Progenitor cell of endocrine pancreas (in vitro differentiated cells): ENCODE measurements at regions not wholly inside any gene's neighbourhood (a gene's known extent, or its start where the extent isn't known, plus 50 kb on each side); places are given as distances from the start of the nearest gene placed in this dataset.

Source experiments
- DNase-seq: peaks from one replicate; pipeline ENCODE4 v3.0.0; 2021; ENCODE audit warnings: low spot score; ENCODE audit not compliant: unreplicated experiment
- H3K27ac Mint-ChIP-seq: 2 replicates; pipeline ENCODE4 v1.8.0; 2021; ENCODE audit warnings: mild to moderate bottlenecking, moderate library complexity, mixed read lengths
- H3K27me3 Mint-ChIP-seq: 2 replicates; pipeline ENCODE4 v1.8.0; 2021; ENCODE audit warnings: mixed read lengths
- H3K36me3 Mint-ChIP-seq: 2 replicates; pipeline ENCODE4 v1.8.0; 2022; ENCODE audit warnings: mixed read lengths; ENCODE audit not compliant: insufficient read depth
- H3K4me1 Mint-ChIP-seq: 2 replicates; pipeline ENCODE4 v1.8.0; 2021; ENCODE audit warnings: low read depth, mixed read lengths
- H3K4me3 Mint-ChIP-seq: 2 replicates; pipeline ENCODE4 v1.8.0; 2021; ENCODE audit warnings: low read depth, mild to moderate bottlenecking, moderate library complexity, mixed read lengths
- H3K9me3 Mint-ChIP-seq: 2 replicates; pipeline ENCODE4 v1.8.0; 2021; ENCODE audit warnings: low read depth, mixed read lengths
- CTCF ChIP-seq: fragments of 200-600 bp; sonication (generic); IDR thresholded peaks from one replicate; pipeline ENCODE4 v1.5.0; 2021; ENCODE audit warnings: antibody characterized with exemption, mild to moderate bottlenecking; ENCODE audit not compliant: unreplicated experiment

- Mint-ChIP-seq H3K27ac (no peak overlapping the region), H3K4me3 (no peak overlapping the region), H3K9me3 (peaks cover 19% of the 10 kb centered on the region), H3K27me3 (no peaks in the 10 kb centered on the region), H3K4me1 (no peaks in the 10 kb centered on the region), H3K36me3 (peaks cover 2% of the 10 kb centered on the region)
- DNase-seq, result no peak
- no peak for TF ChIP-seq CTCF
Measured at GRCh38 chr5:118208031-118208453, 780.3 kb downstream of the DTWD2 start.

- no peak overlapping the region for H3K4me3 Mint-ChIP-seq
- H3K4me1 Mint-ChIP-seq, result peaks cover 5% of the 10 kb centered on the region
- no peak for DNase-seq
- H3K9me3 Mint-ChIP-seq, result no peaks in the 10 kb centered on the region
- H3K27me3 Mint-ChIP-seq, result no peaks in the 10 kb centered on the region
- no peaks in the 10 kb centered on the region for H3K36me3 Mint-ChIP-seq
- no peak overlapping the region for H3K27ac Mint-ChIP-seq
- no peak for TF ChIP-seq CTCF
Measured at GRCh38 chr5:118199801-118200200, 788.5 kb downstream of the DTWD2 start.

- no peak for DNase-seq
- TF ChIP-seq CTCF, result no peak
Measured at GRCh38 chr5:118196229-118196628, 792.1 kb downstream of the DTWD2 start.

GRCh38 chr5:118195211-118195610, 793.1 kb downstream of the DTWD2 start:
- Mint-ChIP-seq H3K4me1 (peaks cover 9% of the 10 kb centered on the region), H3K9me3 (no peaks in the 10 kb centered on the region), H3K36me3 (no peaks in the 10 kb centered on the region), H3K27ac (no peak overlapping the region), H3K27me3 (no peaks in the 10 kb centered on the region), H3K4me3 (no peak overlapping the region)
- no peak for TF ChIP-seq CTCF
- DNase-seq, result no peak

More at GRCh38 chr5:118196229-118196628, 792.1 kb downstream of the DTWD2 start:
- H3K27me3 Mint-ChIP-seq, result no peaks in the 10 kb centered on the region
- no peak overlapping the region for H3K27ac Mint-ChIP-seq
- no peak overlapping the region for H3K4me3 Mint-ChIP-seq
- peaks cover 9% of the 10 kb centered on the region for H3K4me1 Mint-ChIP-seq
- no peaks in the 10 kb centered on the region for H3K9me3 Mint-ChIP-seq
- H3K36me3 Mint-ChIP-seq, result no peaks in the 10 kb centered on the region

- Mint-ChIP-seq H3K36me3 (no peaks in the 10 kb centered on the region), H3K27ac (no peak overlapping the region), H3K4me1 (peaks cover 9% of the 10 kb centered on the region), H3K4me3 (no peak overlapping the region), H3K27me3 (no peaks in the 10 kb centered on the region), H3K9me3 (no peaks in the 10 kb centered on the region)
- TF ChIP-seq CTCF, result no peak
- no peak for DNase-seq
Measured at GRCh38 chr5:118193194-118193905, 795.0 kb downstream of the DTWD2 start.
